Adrenal gland (tissue), 5 donors: ENCODE measurements at regions not wholly inside any gene's neighbourhood (a gene's known extent, or its start where the extent isn't known, plus 50 kb on each side); places are given as distances from the start of the nearest gene placed in this dataset.

Experiments used
- POLR2A ChIP-seq, 2 donors: fragments of 450-650 bp; IDR thresholded peaks; one replicate each; pipeline ENCODE4 v1.6.1; 2017; ENCODE audit warnings: antibody characterized with exemption in 2 of 2, mild to moderate bottlenecking in 2 of 2, moderate library complexity in 1 of 2
- TF ChIP-seq, protein P1 (sequence below), 6 experiments: fragments of 450-650 bp in 4 of 6; fragments of 200-600 bp in 2 of 6; sonication (generic) in 1 of 6; IDR thresholded peaks; 1 replicate in 5 of 6; 2 replicates in 1 of 6; pipeline versions ENCODE4 v1.5.1 to v1.8.0; 2016 to 2021; ENCODE audit warnings: antibody characterized with exemption in 6 of 6, mild to moderate bottlenecking in 2 of 6, moderate library complexity in 1 of 6
- donor health status: DM: no; HTN: no; CAD: no.

DNA sequence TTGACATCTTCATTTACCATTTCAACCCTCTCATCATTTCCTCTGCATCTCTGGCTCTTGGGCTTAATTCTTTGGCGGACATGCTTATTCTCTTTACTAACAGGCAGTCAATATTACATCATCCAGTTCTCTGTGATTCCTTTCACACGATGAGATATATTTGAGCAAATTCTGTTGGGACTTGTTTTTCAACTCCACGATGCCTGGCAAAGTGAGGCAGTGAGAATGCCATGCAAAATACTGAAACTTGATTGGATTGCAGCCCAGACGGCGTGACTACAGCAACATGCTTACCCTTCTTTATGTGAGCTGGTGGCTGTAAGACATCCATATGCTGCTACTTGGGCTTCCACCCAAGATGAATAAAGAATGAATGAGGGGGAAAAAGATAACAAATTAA lies 101.7 kb upstream of the SPACA1 start:
- TF ChIP-seq, protein P1, sequence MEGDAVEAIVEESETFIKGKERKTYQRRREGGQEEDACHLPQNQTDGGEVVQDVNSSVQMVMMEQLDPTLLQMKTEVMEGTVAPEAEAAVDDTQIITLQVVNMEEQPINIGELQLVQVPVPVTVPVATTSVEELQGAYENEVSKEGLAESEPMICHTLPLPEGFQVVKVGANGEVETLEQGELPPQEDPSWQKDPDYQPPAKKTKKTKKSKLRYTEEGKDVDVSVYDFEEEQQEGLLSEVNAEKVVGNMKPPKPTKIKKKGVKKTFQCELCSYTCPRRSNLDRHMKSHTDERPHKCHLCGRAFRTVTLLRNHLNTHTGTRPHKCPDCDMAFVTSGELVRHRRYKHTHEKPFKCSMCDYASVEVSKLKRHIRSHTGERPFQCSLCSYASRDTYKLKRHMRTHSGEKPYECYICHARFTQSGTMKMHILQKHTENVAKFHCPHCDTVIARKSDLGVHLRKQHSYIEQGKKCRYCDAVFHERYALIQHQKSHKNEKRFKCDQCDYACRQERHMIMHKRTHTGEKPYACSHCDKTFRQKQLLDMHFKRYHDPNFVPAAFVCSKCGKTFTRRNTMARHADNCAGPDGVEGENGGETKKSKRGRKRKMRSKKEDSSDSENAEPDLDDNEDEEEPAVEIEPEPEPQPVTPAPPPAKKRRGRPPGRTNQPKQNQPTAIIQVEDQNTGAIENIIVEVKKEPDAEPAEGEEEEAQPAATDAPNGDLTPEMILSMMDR (IDR thresholded peaks at IDR 0.05) = no peak
- no peak for TF ChIP-seq POLR2A (IDR thresholded peaks at IDR 0.05)
